ENCODE measurements at regions not wholly inside any gene's neighbourhood (a gene's known extent, or its start where the extent isn't known, plus 50 kb on each side); places are given as distances from the start of the nearest gene placed in this dataset.
"Not testable (repeated sequence)": the region's sequence is repeated elsewhere in the genome, so short reads cannot be mapped to it uniquely, and the experiment has no call there.

GRCh38 chr2:228801451-228801850 lies 469.6 kb downstream of the PID1 start:
- TF ChIP-seq JUND (IDR thresholded peaks at IDR 0.05; ENCODE audit: low read depth), result no peak
- no peak for DNase-seq (ENCODE audit: low read depth in 1 of 2, low spot score in 1 of 2)
- in situ Hi-C loops (cut with HindIII; ENCODE audit: low pct_unique_long_range_greater_than_20kb, low sequenced_read_pairs), result no loop called here

GRCh38 chr2:228799208-228799588 lies 471.9 kb downstream of the PID1 start:
- in situ Hi-C loops (cut with HindIII; ENCODE audit: low pct_unique_long_range_greater_than_20kb, low sequenced_read_pairs), result no loop called here
- DNase-seq (ENCODE audit: low read depth in 1 of 2, low spot score in 1 of 2), result no peak
- no peak for TF ChIP-seq JUND (IDR thresholded peaks at IDR 0.05; ENCODE audit: low read depth)

GRCh38 chr2:228798458-228799207 lies 472.5 kb downstream of the PID1 start:
- in situ Hi-C loops (cut with HindIII; ENCODE audit: low pct_unique_long_range_greater_than_20kb, low sequenced_read_pairs), result no loop called here
- TF ChIP-seq JUND (IDR thresholded peaks at IDR 0.05; ENCODE audit: low read depth), result no peak
- no peak for DNase-seq (ENCODE audit: low read depth in 1 of 2, low spot score in 1 of 2)

GRCh38 chr2:228796386-228796785 lies 474.7 kb downstream of the PID1 start:
- no peak for DNase-seq (ENCODE audit: low read depth in 1 of 2, low spot score in 1 of 2)
- in situ Hi-C loops (cut with HindIII; ENCODE audit: low pct_unique_long_range_greater_than_20kb, low sequenced_read_pairs), result no loop called here
- no peak for TF ChIP-seq JUND (IDR thresholded peaks at IDR 0.05; ENCODE audit: low read depth)

DNA sequence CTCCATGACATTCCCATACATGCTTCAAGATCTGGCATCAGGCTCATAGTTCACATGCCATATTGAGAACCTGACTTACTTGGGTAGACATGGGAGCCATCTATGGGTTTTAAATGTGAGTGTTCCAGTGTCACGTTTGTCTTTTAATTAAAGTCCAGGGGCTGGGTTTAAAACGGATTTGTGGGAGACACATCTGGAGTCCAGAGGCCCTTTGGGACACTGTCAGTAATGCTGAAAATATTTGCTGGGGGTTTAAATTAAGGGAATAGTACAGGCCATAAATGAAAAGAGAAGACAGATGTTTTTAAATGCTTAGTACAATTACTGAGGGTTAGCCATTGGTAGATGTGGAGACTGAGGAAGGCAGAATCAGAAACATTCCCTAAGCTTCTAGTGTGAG lies 478.0 kb downstream of the PID1 start:
- DNase-seq (ENCODE audit: low read depth in 1 of 2, low spot score in 1 of 2), result no peak
- in situ Hi-C loops (cut with HindIII; ENCODE audit: low pct_unique_long_range_greater_than_20kb, low sequenced_read_pairs), result no loop called here
- TF ChIP-seq JUND (IDR thresholded peaks at IDR 0.05; ENCODE audit: low read depth), result no peak

DNA sequence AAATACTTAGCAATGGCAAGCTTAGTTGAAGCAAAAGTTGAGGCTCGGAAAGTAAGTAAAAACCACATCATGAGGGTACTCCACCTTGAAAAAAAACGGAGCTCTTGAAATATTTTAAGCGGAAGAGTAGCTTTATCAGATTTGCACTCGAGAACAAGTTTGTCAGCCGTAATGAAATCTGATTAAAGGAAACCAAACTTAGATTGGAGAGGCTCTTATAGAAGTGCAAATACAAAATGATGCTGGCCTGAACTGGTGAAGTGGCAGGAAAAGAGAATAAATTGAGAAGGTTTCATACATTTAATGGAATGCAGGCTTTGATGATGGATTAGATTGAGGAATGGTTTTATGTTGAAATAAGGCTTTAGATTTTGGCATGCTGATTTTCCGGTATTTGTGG lies 484.2 kb downstream of the PID1 start:
- DNase-seq (ENCODE audit: low read depth in 1 of 2, low spot score in 1 of 2), result no peak
- no peak for TF ChIP-seq JUND (IDR thresholded peaks at IDR 0.05; ENCODE audit: low read depth)
- in situ Hi-C loops (cut with HindIII; ENCODE audit: low pct_unique_long_range_greater_than_20kb, low sequenced_read_pairs), result no loop called here

GRCh38 chr2:228782281-228782680 lies 488.8 kb downstream of the PID1 start:
- in situ Hi-C loops (cut with HindIII; ENCODE audit: low pct_unique_long_range_greater_than_20kb, low sequenced_read_pairs), result no loop called here
- TF ChIP-seq JUND (IDR thresholded peaks at IDR 0.05; ENCODE audit: low read depth), result no peak
- no peak for DNase-seq (ENCODE audit: low read depth in 1 of 2, low spot score in 1 of 2)

DNA sequence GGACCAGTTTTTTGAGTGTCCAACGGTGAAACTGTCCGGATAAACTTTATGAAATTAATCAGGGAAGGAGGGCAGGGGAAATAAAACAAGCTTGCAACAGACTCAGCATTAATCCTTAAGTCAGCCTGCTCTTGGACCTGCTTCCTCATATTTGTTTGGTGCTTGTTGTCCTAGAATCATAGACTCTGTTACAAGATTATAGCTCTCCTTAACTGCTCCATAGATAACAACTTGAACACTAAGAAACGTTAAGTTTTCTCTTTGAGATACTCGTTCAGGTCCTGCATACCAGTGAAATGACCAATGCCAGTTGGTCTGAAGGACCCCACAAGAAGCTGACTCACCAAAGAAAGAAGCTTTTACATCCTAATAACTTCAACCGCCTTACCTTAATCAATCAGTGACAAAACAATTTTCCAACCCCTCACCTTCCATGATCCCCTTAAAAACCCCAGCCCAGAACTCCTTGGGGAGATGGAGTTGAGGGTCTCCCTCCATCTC lies 493.2 kb downstream of the PID1 start:
- DNase-seq (ENCODE audit: low read depth in 1 of 2, low spot score in 1 of 2), result no peak
- in situ Hi-C loops (cut with HindIII; ENCODE audit: low pct_unique_long_range_greater_than_20kb, low sequenced_read_pairs), result no loop called here
- TF ChIP-seq JUND (IDR thresholded peaks at IDR 0.05; ENCODE audit: low read depth), result no peak

DNA sequence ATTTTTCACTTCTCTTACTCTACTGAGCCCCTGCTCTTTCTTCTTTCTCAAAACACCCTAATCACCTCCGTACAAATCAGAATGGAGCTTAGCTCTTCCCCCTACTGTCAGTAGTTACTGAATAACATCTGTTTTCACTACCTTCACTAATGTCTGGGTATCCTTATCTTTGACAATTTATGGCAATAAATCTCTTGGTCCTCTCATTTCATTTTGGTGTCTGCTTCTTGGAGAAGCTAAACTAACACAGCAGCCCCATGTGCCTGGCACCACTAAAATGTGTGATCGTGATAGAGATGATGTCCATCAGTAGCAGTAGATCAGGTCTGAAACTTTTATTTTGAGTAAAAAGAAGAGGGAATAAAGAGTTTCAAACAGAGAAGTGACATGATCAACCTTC lies 496.5 kb downstream of the PID1 start:
- no peak for TF ChIP-seq JUND (IDR thresholded peaks at IDR 0.05; ENCODE audit: low read depth)
- no peak for DNase-seq (ENCODE audit: low read depth in 1 of 2, low spot score in 1 of 2)
- in situ Hi-C loops (cut with HindIII; ENCODE audit: low pct_unique_long_range_greater_than_20kb, low sequenced_read_pairs), result no loop called here

DNA sequence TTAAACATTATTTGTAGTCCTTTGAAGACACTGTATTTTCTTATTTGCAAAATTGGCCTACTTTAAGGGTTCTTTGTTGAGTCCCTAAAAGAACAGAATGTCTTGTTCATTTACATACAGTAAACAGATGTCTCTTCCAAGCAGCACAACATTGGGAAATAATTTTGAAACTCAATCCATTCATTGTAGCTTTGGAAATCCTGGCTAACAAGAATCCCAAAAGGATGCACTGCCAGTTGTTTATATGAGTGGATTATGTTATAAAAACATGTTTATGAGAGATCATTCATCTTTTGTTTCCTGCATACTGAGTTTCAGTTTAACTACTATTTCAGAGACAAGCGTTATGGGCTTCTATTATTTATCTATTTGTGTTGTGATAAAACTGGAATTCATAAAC lies 499.3 kb downstream of the PID1 start:
- TF ChIP-seq JUND (IDR thresholded peaks at IDR 0.05; ENCODE audit: low read depth), result no peak
- in situ Hi-C loops (cut with HindIII; ENCODE audit: low pct_unique_long_range_greater_than_20kb, low sequenced_read_pairs), result no loop called here
- no peak for DNase-seq (ENCODE audit: low read depth in 1 of 2, low spot score in 1 of 2)

DNA sequence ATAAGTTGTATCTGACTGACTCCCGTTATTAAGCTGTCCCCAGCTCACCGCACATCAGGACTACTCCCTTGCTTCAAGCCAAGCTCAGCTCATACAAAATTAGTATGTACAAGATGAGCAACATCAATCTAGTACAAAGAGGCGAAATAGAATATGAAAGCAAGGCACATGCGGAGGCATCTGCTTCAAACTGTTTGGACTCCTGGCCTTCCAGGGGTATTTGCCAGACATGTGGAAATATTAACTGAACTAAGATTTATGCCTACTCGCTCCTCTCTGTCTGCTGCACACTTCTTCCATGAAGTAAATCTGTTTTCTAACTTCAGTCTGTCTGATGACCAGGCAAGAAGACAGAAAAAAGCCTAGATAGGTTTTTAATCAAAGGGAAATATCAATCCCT lies 499.8 kb downstream of the PID1 start:
- no peak for DNase-seq (ENCODE audit: low read depth in 1 of 2, low spot score in 1 of 2)
- in situ Hi-C loops (cut with HindIII; ENCODE audit: low pct_unique_long_range_greater_than_20kb, low sequenced_read_pairs), result no loop called here
- no peak for TF ChIP-seq JUND (IDR thresholded peaks at IDR 0.05; ENCODE audit: low read depth)

DNA sequence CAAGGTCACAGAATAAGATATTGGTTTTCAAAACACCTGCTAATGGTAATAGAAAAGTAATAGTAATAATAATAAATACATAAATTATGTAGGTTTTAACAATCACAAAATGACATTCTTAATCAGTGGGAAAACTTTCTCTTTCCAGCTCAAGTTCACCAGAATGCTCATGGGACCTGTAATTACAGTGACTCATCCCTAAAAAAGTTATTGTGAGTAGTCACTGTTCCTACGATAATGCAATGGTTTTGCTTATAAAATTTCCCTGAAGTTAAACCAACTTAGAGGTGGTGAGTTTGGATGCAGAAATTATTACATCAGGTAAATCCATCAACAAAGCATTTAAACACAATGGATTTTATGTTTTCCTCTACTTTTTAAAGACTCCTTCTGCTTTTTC lies 502.3 kb downstream of the PID1 start:
- in situ Hi-C loops (cut with HindIII; ENCODE audit: low pct_unique_long_range_greater_than_20kb, low sequenced_read_pairs), result no loop called here
- no peak for TF ChIP-seq JUND (IDR thresholded peaks at IDR 0.05; ENCODE audit: low read depth)
- DNase-seq (ENCODE audit: low read depth in 1 of 2, low spot score in 1 of 2), result no peak

DNA sequence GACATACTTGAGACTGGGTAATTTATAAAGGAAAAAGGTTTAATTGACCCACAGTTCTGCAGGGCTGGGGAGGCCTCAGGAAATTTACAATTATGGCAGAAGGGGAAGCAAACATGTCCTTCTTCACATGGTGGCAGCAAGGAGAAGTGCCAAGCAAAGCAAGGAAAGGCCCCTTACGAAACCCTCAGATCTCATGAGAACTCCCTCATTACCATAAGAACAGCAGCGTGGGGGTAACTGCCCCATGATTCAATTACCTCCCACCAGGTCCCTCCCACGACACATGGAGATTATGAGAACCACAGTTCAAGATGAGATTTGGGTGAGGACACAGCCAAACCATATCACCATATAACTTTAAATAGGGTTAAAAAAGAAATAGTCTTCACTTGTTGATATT lies 502.9 kb downstream of the PID1 start:
- in situ Hi-C loops (cut with HindIII; ENCODE audit: low pct_unique_long_range_greater_than_20kb, low sequenced_read_pairs); DNase-seq (ENCODE audit: low read depth in 1 of 2, low spot score in 1 of 2): not testable (repeated sequence)

- no peak for DNase-seq (ENCODE audit: low read depth in 1 of 2, low spot score in 1 of 2)
- in situ Hi-C loops (cut with HindIII; ENCODE audit: low pct_unique_long_range_greater_than_20kb, low sequenced_read_pairs), result no loop called here
- TF ChIP-seq JUND (IDR thresholded peaks at IDR 0.05; ENCODE audit: low read depth), result no peak
These were observed 503.9 kb downstream of the PID1 start for GRCh38 chr2:228767196-228767595.

Measured in T47D (cell line).